NCI-H2107 (cell line): ENCODE measurements at regions not wholly inside any gene's neighbourhood (a gene's known extent, or its start where the extent isn't known, plus 50 kb on each side); places are given as distances from the start of the nearest gene placed in this dataset.
"Not testable (repeated sequence)": the region's sequence is repeated elsewhere in the genome, so short reads cannot be mapped to it uniquely, and the experiment has no call there.

Experiments used
- DNase-seq: peaks from one replicate; lab custom pipeline; 2025; lab: John Stamatoyannopoulos, UW

GRCh38 chr1:213474054-213474453 lies 423.0 kb downstream of the RPS6KC1 start:
- DNase-seq = no peak

GRCh38 chr1:213481395-213481794 lies 430.4 kb downstream of the RPS6KC1 start:
- DNase-seq = no peak

GRCh38 chr1:213484333-213484732 lies 433.3 kb downstream of the RPS6KC1 start:
- no peak for DNase-seq

- no peak for DNase-seq
These were observed 433.7 kb downstream of the RPS6KC1 start for GRCh38 chr1:213484758-213485157.

- DNase-seq = no peak
These were observed 435.4 kb downstream of the RPS6KC1 start for GRCh38 chr1:213486488-213486887.

- no peak for DNase-seq
These were observed 440.4 kb downstream of the RPS6KC1 start for GRCh38 chr1:213491468-213491867.

GRCh38 chr1:213492161-213493041 lies 441.4 kb downstream of the RPS6KC1 start:
- DNase-seq = no peak

- DNase-seq = no peak
These were observed 448.4 kb downstream of the RPS6KC1 start for GRCh38 chr1:213499444-213499843.

- no peak for DNase-seq
These were observed 456.6 kb downstream of the RPS6KC1 start for GRCh38 chr1:213507472-213508223.

GRCh38 chr1:213511173-213511572 lies 460.1 kb downstream of the RPS6KC1 start:
- DNase-seq = no peak

GRCh38 chr1:213512316-213512715 lies 461.3 kb downstream of the RPS6KC1 start:
- DNase-seq = no peak

GRCh38 chr1:213513006-213513405 lies 462.0 kb downstream of the RPS6KC1 start:
- DNase-seq = no peak

- not testable (repeated sequence) for DNase-seq
These were observed 463.6 kb downstream of the RPS6KC1 start for GRCh38 chr1:213514408-213515179.

GRCh38 chr1:213519098-213519497 lies 468.1 kb downstream of the RPS6KC1 start:
- DNase-seq = no peak

GRCh38 chr1:213521206-213521605 lies 466.6 kb upstream of the PROX1 start:
- DNase-seq = no peak

GRCh38 chr1:213523781-213524398 lies 463.9 kb upstream of the PROX1 start:
- DNase-seq = no peak

GRCh38 chr1:213526306-213526705 lies 461.5 kb upstream of the PROX1 start:
- DNase-seq = no peak

- no peak for DNase-seq
These were observed 457.0 kb upstream of the PROX1 start for GRCh38 chr1:213530611-213531320.

- DNase-seq = no peak
These were observed 456.1 kb upstream of the PROX1 start for GRCh38 chr1:213531369-213532310.

GRCh38 chr1:213533125-213533524 lies 454.6 kb upstream of the PROX1 start:
- no peak for DNase-seq
